HG02678 (cell line): ENCODE measurements at regions not wholly inside any gene's neighbourhood (a gene's known extent, or its start where the extent isn't known, plus 50 kb on each side); places are given as distances from the start of the nearest gene placed in this dataset.

Experiments
- ATAC-seq: cut with Tn5 transposase; IDR thresholded peaks from one replicate; pipeline ENCODE4 v1.9.1; 2021; ENCODE audit warnings: mild to moderate bottlenecking, moderate library complexity; ENCODE audit not compliant: unreplicated experiment

DNA sequence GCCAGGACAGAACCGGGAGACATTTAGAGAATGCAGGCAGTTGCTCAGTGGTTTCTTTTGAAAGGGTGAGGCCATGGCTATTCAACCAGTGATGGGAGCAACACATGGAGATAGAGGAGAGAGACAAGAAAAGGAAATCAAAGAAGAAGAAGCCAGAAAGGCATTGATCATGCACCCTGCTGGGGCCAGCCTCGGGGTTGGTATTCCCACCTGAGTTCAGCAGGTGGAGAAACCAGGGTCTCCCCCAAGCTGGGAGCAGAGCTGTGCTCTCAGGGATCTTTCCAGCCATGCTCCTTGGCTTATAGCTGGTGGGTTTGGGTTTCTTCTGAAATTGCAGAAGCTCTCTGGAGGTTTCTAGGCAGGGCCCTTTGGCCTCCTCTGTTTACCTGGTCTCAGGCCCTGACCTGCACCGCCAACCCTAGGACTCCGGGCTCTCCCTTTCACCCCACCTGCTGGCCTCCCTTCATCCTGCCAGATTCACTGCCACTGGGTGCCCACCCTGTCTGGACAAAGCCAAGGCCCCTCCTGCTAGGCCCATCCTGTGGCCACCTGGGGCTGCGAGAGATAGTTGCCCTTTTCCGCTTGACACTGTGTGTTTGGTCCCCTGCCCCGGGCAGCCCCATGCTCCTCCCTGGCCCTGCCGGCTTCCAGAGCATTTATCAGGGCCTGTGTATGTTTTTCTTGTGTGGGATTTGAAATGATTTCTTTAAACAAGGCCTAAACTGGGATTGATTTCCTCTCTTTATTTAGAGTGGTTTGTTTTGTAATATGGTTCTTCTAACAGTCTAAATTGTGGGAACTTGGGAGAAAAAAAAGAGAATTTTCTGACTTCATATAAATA, 126.7 kb downstream of the DDX1 start:
- no peak for ATAC-seq

DNA sequence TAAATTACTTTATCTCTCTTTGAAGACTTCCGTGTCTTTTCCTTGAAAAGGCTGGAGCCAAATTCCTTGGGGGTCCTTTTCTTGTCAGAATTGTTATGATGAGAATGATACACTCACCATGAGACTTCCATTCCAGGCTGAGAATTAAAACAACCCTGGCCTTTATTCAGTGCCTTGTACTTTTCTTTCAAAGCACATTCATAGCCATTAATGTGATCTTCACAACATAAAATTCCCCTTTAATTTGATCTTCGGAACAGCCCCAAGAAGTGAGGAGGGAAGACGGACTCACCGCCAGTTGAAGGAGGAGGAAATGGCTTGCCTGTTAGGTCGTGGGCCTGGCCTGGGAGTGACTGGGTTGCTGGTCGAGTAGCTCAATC, 127.3 kb downstream of the DDX1 start:
- no peak for ATAC-seq

DNA sequence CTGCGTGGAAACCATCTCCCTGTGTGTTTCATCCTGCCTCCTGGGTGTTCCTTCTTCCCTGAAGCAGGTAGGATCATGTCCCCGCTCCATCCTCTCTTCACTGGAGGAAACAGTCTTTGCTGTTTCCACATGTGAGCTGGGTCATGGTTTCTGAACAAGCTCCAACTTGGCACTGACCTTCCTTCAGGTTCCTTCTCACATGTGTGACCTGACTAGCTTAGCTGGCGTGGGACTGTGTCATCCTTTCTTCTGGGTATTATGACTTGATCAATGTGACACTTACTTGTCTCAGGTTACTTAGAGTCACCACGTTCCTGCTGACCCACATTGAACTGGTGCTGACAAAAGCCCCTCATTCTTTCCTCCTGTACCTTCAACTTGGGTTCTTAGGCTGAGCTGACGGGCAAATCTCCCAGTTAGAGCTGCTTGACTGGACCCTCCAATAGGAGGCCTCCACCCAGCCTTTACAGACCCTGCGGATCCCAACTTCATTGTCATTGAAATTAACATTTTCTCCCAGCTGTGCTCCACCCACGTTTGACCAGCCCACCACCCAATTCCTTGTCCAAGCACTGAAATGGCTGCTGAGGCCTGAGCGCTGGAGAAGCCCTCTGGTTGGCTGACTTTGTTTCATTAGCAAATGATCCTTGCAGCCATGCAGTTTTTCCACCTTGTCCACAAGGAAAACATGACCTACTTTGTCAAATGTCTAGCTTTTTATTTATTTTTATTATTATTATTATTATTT, 128.1 kb downstream of the DDX1 start:
- ATAC-seq, result no peak

DNA sequence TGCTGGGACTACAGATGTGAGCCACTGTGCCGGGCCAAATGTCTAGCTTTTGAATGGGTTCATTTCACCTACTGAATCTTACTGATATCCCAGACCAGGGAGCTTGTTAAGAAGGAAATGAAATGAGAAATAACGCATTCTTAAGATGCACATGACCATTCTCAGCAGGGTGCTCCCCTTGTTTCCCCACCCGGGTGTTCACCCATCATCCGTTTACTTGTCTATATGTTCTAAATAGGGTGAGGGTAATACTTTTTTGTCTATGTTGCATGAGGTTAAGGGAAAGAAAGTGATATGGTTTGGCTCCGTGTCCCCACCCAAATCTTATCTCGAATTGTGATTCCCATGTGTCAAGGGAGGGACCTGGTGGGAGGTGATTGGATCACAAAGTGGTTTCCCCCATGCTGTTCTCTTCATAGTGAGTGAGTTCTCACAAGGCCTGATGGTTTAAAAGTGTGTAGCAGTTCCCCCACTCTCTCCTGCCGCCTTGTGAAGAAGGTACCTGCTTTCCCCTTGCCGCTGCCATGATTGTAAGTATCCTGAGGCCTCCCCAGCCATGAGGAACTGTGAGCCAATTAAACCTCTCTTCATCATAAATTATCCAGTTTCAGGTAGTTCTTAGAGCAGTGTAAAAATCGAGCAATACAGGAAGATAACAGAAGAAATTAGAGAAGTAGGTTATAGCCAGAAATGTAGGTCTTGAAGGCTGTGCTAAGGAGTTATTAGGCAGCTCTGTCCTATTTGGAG, 129.1 kb downstream of the DDX1 start:
- no peak for ATAC-seq

DNA sequence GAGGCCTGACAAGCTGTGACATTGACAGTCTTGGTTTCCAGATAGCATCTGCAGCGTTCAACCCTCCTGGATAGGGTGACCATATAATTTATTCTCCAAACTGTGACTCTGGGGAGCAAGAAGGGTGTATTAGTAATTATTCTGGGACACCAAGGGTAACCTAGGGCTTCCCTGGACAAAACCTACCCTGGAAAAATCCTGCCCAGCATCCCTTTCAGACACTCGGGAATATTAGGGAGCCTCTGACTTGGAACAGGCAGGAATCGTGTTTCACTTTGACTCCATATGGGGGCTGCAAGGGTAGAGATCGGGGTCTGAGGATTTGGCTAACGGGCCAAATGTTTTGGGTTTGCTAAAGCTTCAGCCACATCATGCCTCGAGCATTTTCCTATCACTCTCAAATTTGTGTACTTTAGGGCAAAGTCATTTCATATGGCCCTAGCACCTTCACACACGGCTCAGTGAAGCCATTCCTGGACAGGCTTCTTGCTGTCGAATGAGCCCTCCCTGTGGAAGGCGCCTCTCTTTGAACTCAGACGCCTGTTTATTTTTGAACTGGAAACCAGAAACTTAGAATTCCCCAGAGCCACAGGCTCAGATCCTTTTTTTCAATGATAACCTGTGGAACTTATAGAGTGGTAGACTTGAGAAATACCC, 129.9 kb downstream of the DDX1 start:
- no peak for ATAC-seq

DNA sequence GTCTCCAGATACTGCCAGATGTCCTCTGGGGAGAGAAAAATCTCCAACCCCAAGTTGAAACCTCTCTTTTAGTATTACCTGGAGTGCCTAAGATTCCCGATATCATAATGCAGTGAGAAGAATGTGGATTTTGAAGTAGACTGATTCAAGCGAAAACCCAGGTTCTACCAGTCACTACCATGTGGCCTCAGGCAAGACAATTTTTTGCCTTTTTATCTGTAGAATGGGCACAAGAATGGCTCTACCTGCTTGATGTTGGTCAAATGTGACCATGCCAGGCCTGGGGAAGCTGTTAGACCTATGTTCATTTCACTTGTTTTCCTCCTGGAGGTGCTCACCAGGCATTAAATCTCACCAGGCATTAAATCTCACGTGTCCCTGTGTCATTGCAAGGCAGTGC, 131.3 kb downstream of the DDX1 start:
- no peak for ATAC-seq

DNA sequence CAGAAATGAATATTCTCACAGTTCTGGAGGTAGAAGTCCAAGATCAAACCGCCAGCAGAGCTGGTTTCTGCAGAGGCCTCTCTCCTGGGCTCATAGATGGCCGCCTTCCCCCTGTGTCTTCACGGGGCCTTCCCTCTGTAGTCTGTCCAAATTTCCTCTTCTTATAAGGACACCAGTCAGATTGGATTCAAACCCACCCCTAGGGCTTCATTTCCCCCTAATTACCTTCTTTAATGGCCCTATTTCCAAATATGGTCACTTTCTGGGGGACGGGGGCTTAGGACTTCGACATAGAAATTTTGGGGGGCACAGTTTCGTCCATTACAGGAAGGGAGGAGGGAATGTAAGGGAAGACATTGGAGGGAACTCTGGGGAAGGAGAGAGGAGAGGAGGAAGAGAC, 132.6 kb downstream of the DDX1 start:
- no peak for ATAC-seq

DNA sequence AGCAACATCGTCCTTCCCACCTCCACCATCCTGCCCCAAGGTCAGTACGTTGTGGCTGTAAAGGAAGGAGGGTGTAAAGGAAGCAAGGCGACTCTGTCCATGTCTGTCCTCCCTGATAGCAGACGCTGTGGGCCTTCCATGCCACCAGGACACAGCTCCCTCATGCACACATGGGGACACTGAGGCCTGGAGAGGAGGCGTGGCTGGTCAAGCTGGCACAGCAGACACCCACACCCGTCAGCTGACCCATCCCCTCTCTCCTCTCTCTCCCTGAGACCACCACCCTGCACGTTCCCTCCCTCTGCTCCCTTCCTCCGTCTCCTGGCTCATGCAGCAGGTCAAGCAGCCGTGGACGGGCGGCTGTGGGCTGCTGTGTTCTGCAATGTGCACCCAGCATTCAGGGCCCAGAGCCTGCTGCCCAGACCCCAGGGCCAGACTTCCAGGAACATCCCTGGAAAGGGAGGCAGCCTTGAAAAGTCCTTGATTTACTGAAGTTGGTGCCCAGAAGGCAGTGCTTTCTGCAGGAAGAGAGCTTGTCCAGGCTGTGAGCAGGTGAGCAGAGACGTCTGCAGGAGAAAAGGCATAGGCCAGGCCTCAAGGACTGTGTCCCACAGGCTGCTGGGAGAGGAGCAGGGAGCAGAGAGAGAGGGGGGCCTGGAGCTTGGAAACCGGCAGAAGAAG, 133.6 kb downstream of the DDX1 start:
- ATAC-seq, result no peak

DNA sequence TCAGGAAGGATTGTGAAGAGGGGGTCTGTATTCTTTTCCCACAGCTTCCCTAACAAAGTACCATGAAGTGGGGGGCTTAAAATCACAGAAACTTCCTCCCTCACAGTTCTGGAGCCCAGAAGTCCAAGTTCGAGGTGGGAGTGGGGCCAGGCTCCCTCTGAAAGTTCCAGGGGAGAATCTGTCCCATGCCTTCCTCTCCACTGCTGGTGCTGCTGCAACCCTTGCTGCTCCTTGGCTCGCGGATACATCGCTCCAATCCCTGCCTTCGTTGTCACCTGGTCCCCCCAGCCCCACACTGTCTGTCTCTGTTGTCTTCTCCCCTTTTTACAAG, 134.1 kb downstream of the DDX1 start:
- no peak for ATAC-seq

DNA sequence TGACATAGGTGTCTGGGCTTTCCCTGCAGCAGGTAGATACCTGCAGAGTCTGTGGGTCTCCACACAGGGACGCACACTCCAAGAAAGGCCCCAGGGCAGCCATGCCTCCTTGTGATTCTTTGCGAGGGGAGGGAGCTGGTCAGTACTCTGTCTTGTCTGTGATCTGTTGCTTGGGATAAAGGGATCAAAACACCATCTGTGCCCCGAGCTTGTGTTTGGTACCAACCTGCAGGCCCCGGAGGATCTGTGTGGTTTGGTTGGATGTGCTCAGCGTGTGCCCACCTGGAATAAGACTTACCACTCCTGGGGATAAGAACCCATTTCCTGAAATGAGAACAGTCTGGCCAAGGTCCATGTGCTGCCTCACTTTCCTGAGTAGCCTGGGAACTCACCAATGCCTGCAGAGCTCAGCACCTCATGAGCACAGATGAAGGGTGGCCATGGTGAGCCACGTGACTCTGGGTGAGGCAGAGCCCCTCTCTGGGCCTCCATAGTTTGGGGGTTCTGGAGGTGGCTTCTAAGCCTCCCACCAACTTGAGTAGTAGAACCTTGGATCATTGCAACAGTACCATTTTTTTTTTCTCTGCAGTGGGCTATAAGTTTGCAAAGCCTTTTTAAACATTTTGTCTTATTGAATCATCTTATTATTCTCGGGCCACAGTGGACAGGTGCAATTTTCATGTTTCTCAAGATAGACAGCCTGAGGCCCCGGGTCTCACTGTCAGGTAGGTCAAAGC, 134.8 kb downstream of the DDX1 start:
- ATAC-seq, result no peak

DNA sequence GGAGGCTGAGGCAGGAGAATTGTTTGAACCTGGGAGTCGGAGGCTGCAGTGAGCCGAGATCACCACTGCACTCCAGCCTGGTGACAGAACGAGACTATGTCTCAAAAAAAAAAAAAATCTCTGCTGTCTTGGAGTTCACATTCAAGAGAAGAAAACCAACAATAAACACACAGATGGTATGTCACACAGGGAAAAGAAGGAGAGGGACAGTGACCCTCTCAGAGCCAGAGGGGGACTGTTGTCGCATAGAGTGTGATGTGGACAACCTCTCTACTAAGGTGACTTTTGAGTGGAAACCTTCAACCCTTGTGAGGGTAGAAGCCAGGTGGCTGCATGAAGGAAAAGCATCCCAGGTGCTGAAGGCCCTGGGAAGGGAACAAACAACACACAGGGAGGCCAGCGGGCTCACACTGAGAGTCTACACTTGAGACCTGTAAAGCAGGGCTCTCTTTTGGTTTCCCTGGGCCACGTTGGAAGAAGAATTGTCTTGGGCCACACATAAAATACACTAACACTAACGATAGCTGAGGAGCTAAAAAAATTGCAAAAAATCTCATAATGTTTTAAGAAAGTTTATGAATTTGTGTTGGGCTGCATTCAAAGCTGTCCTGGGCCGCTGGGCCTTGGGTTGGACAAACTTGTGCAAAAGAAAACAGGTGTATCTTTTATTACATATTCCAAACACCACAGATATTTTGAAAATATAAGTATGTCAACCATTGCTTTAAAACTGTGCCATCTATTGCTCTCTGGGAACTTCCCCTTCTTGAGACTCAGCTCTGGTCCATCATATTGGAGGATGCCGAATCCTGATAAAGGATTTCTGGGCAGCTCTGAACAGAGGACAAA, 136.0 kb downstream of the DDX1 start:
- no peak for ATAC-seq

DNA sequence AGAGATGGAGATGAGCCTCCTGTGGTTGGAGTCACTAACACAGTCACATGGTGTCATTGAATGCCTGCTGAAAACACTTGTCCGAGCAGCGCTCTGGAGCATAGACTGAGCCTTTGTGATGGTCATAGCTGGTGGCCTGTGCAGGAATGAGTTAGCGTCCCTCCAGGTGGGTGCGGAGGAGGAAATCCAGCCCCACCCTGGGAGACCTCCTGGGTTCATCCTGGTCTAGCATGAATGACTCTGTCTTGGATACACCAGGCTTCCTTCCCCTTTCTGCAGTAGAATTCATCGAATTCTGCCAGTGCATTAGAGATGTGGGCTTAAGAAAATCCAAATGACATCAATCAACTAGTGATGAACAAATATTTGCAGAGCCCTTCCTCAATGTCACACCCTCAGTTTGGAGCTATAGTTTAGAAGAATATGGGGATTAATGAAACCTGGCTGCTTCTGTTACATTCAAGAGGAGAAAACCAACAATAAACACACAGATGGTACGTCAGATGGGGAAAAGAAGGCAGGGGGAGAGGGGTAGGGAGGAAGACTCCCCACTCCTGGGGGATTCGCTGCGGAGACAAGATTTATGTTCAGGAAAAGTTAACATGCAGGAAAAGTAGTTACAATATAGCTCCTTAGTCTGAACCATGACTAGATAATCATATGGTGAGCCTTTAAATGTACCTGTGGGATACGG, 136.7 kb downstream of the DDX1 start:
- no peak for ATAC-seq

DNA sequence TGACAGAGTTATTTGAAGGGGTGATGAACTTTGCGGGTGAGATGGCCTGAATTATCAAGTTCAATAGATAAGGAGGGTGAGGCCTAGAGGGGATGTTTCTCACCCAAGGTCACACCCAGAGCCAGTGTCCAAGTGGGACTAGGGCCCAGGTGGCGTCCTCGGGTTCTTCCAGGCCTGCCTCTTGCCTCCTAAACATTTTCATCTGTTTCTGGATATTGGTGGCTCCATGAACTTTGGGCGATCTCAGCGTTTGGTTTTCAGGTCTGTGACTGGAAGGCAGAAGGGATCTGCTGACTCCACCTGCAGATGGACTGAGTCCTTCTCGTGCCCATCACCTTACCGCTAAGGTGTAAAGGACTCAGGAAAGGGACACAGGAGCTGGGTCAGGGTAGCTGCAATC, 137.3 kb downstream of the DDX1 start:
- no peak for ATAC-seq

DNA sequence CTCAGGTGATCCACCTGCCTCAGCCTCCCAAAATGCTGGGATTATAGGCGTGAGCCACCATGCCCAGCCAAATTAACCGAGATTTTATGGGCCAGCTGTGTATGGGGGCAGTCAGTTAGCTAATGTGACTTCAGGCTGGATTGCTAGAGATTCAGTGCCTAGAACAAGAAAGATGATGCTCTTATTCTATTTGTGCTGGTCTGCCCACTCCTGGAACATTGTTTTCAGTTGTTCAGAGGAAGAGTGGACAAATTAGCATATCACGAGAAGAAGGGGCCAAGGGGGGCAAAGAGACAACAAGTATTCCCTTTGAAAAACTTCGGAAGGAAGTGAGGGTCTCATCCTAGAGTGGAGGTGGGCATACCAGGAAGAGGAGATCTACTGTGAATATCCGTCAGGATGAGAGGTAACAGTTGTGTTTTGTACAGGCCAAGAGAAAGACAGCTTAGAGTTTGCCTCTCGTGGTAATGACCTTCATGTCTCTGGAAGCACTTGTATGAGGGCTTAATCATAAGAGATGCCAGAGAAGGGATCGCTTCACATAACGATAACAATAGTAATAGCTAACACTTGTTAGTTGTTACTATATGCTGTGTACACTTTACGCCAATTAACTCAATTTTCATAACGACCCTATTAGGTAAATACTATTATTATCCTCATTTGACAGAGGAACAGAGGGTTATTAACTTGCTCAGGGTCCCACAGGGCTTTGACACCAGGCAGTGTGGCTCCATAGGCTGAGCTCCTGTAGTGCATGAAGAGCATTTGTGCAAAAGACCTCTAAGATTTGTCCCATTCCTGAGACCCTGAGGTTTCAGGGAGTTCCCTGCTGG, 138.3 kb downstream of the DDX1 start:
- ATAC-seq, result peak; percentile 7

DNA sequence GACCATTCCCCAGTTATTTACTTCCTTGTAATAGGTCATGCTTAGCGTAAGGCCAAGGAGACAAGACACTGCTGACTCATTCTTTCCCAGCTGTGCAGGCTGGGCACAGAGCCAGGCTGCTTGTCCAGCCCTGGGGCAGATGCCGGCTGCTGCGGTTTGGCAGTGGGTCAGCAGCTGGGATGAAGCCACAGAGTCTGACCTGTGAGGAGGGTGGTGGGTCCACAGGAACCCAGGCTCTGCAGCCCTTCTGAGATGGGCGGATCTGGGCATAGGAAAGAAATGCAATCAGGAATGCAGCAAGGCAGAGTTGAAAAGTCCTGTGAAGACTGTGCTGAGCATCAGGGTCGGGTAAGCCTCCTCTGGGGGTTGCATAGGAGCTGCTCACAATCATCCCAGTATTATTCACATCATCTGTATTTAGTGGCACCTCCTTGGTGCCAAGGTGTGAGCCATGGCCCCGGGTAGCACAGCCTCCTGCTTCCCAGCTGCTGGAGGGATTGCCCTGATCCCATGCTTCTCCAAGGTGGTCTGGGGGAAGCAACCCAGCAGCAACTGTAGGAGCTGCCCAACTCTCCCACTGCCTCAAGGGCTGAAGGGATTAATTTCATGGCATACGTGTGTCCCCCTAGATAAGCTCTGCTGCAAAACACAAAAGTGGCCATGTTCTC, 139.0 kb downstream of the DDX1 start:
- ATAC-seq, result peak; percentile 52

DNA sequence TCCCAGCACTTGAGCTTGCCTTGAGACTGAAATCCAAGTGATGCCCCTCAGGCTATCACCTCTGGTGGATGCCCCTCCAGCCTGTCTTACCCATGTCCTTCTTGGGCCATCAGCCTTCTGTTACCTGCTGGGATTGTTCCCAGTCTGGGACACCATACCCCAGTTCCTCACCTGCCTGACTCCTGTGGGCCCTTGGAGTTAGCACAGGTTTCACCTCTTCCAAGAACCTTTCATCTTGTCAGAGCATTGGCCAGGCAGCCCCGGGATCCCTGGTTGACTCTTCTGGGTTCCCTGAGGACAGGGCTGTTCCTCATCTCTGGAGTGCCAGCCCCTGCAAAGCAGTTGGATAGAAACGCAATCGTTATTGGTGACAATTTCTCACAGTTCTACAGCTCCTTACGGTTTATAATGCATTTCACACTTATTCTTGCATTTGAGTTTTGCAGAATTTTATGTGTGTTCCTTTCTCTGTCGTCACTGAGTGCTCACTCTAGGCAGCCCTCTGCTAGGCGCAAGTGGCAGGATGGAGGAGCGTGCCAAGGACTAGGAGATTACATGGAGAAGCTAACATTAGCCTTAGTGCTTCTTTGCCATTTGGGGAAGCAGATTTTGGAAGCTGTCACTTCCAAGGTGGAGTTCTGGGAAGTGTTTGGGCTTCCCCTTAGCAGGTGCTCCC, 139.7 kb downstream of the DDX1 start:
- no peak for ATAC-seq

DNA sequence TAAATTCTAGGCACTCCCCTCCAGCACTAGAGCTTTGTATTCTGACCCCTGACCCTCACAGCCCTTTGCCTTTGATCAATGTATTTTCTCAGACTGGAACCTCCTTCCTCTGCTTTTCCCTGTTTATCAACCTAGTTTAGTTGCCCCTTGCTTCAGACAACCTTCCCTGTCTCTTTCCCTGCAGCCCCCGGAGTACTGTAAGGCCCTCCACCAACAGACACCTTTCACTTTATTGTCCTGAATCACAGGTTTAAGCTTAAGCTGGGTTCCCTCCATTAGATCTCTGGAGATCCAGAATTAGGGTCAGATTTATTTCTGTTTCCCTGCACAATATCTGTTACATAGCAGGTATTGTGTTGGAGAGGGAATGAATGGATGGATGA, 140.2 kb downstream of the DDX1 start:
- ATAC-seq, result no peak
